ENCODE measurements at regions not wholly inside any gene's neighbourhood (a gene's known extent, or its start where the extent isn't known, plus 50 kb on each side); places are given as distances from the start of the nearest gene placed in this dataset.

GRCh38 chr7:94115316-94115715, 111.2 kb upstream of the BET1 start (continued):
- TF ChIP-seq DACH1 (IDR thresholded peaks at IDR 0.05; ENCODE audit: partially characterized antibody) = no peak
- TF ChIP-seq DDX20 (tag; IDR thresholded peaks at IDR 0.05; ENCODE audit: low read depth) = no peak
- TF ChIP-seq TCF3 (CRISPR knock-in tag; IDR thresholded peaks at IDR 0.05) = no peak
- TF ChIP-seq HOXB6 (CRISPR knock-in tag; IDR thresholded peaks at IDR 0.05; ENCODE audit: borderline replicate concordance) = no peak
- no peak for TF ChIP-seq CBFA2T3 (IDR thresholded peaks at IDR 0.05)
- no peak for TF ChIP-seq ZNF445 (CRISPR knock-in tag; IDR thresholded peaks at IDR 0.05; ENCODE audit: low read depth)

GRCh38 chr7:94123136-94123535, 119.0 kb upstream of the BET1 start:
- CTCF ChIA-PET (ENCODE audit: low intra/inter-chr PET ratio) = no interaction called here
- Histone ChIP-seq H4K20me1 (replicated peaks; ENCODE audit: control insufficient read depth, insufficient read depth, low read length) (no peaks in the 10 kb centered on the region), H3K4me3 (no peak overlapping the region), H2AFZ (ENCODE audit: low read depth, low read length) (no peak overlapping the region), H3K4me2 (ENCODE audit: insufficient read depth, low read length) (no peak overlapping the region), H3K4me1 (replicated peaks in 1 of 2; ENCODE audit: control insufficient read depth in 2 of 2, insufficient read depth in 2 of 2, low read length in 2 of 2) (no peaks in the 10 kb centered on the region), H3K27ac (ENCODE audit: extremely low read depth, low read depth, low read length) (no peak overlapping the region), H3K9me3 (replicated peaks; ENCODE audit: control insufficient read depth, insufficient read depth, low read depth, low read length) (no peaks in the 10 kb centered on the region), H3K79me2 (ENCODE audit: control insufficient read depth, insufficient read depth, low read length) (no peaks in the 10 kb centered on the region), H3K36me3 (ENCODE audit: control insufficient read depth, insufficient read depth, low read length) (no peaks in the 10 kb centered on the region), H3K27me3 (ENCODE audit: control insufficient read depth in 2 of 2, insufficient read depth in 2 of 2, low read length in 2 of 2) (no peaks in the 10 kb centered on the region), H3K9ac (ENCODE audit: insufficient read depth in 1 of 2, low read depth in 2 of 2, low read length in 2 of 2) (no peak overlapping the region), H3K9me1 (ENCODE audit: control insufficient read depth, insufficient read depth, low read length) (no peaks in the 10 kb centered on the region)
- 0% methylated on average over 1 of the region's 1 CpG for WGBS (ENCODE audit: insufficient coverage, low coverage, missing lambda C conversion rate)
- TF ChIP-seq POLR2AphosphoS2 (IDR thresholded peaks at IDR 0.05; ENCODE audit: low read length) (no peak), DMBX1 (CRISPR knock-in tag; IDR thresholded peaks at IDR 0.05; ENCODE audit: borderline replicate concordance) (no peak), KLF10 (CRISPR knock-in tag; IDR thresholded peaks at IDR 0.05) (no peak), RBBP5 (IDR thresholded peaks at IDR 0.05; ENCODE audit: borderline replicate concordance, insufficient read depth, low read length, poor library complexity, severe bottlenecking) (no peak), BACH1 (tag; IDR thresholded peaks at IDR 0.05) (no peak), KLF6 (CRISPR knock-in tag; IDR thresholded peaks at IDR 0.05; ENCODE audit: borderline replicate concordance) (no peak), SMARCB1 (IDR thresholded peaks at IDR 0.05; ENCODE audit: insufficient read length, low read depth) (no peak), ZNF76 (CRISPR knock-in tag; IDR thresholded peaks at IDR 0.05; ENCODE audit: borderline replicate concordance) (no peak), NFE2L1 (tag; IDR thresholded peaks at IDR 0.05; ENCODE audit: borderline replicate concordance, low read depth) (no peak), BDP1 (IDR thresholded peaks at IDR 0.05; ENCODE audit: insufficient read depth, insufficient read length) (no peak), SIX5 (IDR thresholded peaks at IDR 0.05; ENCODE audit: borderline replicate concordance in 1 of 2, insufficient read depth in 1 of 2, low read depth in 1 of 2, low read length in 2 of 2) (no peak), PHTF2 (CRISPR knock-in tag; IDR thresholded peaks at IDR 0.05) (no peak), ILF3 (IDR thresholded peaks at IDR 0.05; ENCODE audit: borderline replicate concordance) (no peak), E2F3 (CRISPR knock-in tag; IDR thresholded peaks at IDR 0.05) (no peak)
- no peak for ATAC-seq
- POLR2A ChIA-PET = no interaction called here
- in situ Hi-C loops (cut with MboI) = no loop called here
- DNase-seq (ENCODE audit: extremely low read depth in 1 of 4, low spot score in 3 of 4) = no peak
- intact Hi-C loops (cut with micrococcal nuclease) = no loop called here
- BruUV-seq (replicated peaks) = no TSS peak
- no peak for FAIRE-seq
